Body of pancreas (tissue), 4 donors: ENCODE measurements at regions not wholly inside any gene's neighbourhood (a gene's known extent, or its start where the extent isn't known, plus 50 kb on each side); places are given as distances from the start of the nearest gene placed in this dataset.

Experiments used
- POLR2A ChIP-seq, 3 donors: fragments of 450-650 bp; IDR thresholded peaks; one replicate each; pipeline ENCODE4 v1.6.1; 2016; ENCODE audit warnings: antibody characterized with exemption in 3 of 3, mild to moderate bottlenecking in 2 of 3
- TF ChIP-seq, protein P1 (sequence below), 7 experiments: fragments of 450-650 bp in 4 of 7; fragments of 200-600 bp in 3 of 7; sonication (generic) in 3 of 7; IDR thresholded peaks; one replicate each; pipeline ENCODE4 v1.5.1; 2016 to 2019; ENCODE audit warnings: antibody characterized with exemption in 7 of 7

DNA sequence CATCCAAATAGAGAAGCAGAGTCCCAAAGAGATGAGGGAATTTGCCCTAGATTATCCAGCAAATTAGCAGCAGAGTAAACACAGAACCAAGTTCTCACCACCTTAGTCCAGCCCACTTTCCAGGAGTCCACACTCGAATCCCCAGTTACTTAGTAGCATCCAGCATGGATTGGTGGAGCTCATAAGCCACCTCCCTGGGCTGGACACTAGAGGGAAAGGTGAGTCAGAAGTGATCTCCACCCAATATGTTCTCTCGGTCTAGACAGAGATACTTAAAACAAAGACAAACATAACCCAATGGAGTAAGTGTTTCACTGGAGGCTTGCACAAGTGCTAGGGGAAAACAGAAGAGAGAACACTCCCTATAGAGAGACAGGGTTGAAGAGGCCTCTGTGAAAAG lies 105.1 kb upstream of the CPEB2 start:
- TF ChIP-seq, protein P1, sequence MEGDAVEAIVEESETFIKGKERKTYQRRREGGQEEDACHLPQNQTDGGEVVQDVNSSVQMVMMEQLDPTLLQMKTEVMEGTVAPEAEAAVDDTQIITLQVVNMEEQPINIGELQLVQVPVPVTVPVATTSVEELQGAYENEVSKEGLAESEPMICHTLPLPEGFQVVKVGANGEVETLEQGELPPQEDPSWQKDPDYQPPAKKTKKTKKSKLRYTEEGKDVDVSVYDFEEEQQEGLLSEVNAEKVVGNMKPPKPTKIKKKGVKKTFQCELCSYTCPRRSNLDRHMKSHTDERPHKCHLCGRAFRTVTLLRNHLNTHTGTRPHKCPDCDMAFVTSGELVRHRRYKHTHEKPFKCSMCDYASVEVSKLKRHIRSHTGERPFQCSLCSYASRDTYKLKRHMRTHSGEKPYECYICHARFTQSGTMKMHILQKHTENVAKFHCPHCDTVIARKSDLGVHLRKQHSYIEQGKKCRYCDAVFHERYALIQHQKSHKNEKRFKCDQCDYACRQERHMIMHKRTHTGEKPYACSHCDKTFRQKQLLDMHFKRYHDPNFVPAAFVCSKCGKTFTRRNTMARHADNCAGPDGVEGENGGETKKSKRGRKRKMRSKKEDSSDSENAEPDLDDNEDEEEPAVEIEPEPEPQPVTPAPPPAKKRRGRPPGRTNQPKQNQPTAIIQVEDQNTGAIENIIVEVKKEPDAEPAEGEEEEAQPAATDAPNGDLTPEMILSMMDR (IDR thresholded peaks at IDR 0.05), result no peak
- TF ChIP-seq POLR2A (IDR thresholded peaks at IDR 0.05), result no peak
